HG03354 (cell line): ENCODE measurements at regions not wholly inside any gene's neighbourhood (a gene's known extent, or its start where the extent isn't known, plus 50 kb on each side); places are given as distances from the start of the nearest gene placed in this dataset.

Source experiments
- ATAC-seq: cut with Tn5 transposase; IDR thresholded peaks from one replicate; pipeline ENCODE4 v1.9.1; 2021; ENCODE audit warnings: mild to moderate bottlenecking; ENCODE audit not compliant: unreplicated experiment, poor library complexity, severe bottlenecking

DNA sequence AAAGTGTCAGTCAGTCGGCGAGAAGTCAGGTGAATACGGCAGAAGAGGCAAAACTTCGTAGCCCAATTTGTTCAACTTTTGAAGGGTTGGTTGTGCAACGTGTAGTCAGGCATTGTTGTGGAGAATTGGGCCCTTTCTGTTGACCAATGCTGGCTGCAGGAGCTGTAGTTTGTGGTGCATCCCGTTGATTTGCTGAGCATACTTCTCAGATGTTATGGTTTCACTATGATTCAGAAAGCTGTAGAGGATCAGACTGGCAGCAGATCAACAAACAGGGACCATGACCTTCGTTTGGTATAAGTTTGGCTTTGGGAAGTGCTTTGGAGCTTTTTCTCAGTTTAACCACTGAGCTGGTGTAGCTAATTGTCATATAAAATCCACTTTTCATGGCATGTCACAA is 190.2 kb upstream of the ADAMTS5 start:
- no peak for ATAC-seq

DNA sequence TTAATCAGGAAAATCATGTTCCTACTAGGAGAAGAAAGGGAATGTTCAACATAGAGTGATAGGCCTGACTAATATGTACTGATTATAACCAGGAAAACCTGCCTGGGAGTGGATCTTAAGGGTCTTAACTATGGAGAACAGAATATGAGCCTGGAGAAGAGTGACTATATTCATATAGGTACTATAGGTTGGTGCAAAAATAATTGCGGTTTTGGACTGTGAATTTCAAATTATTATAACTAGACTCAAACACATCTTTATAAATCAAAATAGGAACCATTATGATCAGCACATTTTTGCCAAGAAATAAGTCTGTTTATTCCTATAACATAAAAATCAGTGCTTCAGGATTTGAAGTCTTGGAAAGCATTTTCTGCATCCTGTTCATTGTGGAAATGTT is 189.8 kb upstream of the ADAMTS5 start:
- no peak for ATAC-seq

DNA sequence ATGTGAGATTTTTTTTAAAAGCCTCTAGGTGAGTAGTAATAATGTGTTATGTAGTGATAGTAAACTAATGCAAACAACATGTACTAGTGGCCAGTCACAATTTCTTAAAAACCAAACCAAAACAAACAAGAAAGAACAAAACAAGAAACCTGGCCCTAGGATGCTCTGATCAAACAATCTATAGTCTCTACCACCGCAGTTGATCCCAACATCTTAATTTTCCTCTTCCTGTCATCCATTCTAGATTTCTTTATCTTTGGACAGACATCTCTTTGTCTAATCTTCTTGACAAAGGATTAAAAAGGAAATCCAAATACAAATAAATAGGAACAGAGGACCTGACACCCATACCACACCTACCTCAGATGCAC is 188.2 kb upstream of the ADAMTS5 start:
- no peak for ATAC-seq

DNA sequence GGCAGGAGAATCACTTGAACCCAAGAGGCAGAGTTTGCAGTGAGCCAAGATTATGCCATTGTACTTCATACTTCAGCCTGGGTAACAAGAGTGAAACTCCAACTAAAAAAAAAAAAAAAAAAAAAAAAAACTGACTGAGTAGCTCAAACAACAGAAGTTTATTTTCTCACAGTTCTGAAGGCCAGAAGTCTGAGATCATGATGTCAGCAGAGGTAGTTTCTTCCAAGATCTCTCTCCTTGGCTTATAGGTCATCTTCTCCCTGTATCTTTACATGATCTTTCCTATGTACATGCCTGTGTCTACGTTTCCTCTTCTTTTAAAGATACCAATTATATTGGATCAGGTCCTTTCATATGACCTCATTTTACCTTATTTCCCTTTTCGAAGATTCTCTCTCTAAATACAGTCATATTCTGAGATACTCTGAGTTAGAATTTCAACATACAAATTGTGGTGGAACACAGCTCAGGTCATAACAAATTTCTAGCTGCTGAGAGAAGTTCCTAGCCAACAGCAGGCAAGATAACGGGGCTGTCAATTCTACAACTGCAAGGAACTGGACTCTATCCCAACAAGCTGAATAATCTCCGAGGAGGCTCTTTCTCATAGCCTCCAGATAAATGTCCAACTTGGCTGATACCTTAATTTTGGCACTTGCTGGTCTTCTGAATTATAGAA is 187.7 kb upstream of the ADAMTS5 start:
- ATAC-seq: no peak

DNA sequence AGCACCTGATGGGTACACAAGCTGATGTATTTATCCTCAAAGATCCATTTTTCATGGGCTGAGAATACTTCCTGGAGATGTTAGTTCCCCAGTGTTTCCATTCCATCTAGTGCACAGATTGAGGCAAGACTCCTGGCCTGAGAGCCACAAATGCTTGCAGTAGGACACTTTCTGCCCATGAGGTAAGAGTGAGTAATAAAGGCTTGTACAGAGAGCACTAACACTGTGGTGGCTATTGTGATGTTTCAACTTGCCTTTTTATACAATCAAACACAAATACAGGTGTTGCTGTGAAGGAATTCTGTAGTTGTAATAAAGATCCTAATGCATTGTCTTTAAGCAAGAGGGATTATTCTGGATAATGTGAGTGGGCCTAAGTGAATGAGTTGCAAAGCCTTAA is 186.1 kb upstream of the ADAMTS5 start:
- ATAC-seq: no peak

DNA sequence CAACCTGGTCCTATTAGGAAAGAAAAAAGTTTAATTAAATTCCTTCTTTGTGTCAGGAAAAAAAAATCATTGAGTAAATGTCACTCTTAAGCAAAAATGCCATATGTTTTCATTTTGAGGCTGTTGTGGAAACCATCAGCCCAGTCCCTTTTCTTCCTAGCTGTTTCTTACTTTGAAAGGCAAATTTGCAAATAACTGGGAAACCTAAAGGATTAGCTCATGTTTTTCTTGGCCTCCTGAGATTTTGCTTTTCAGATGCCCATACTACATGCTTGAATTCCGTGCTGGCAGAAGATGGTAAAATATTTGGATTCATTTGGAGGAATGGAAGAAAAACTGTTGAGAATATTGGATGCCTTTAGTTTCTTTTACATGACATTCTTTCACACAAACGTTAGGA is 182.1 kb upstream of the ADAMTS5 start:
- no peak for ATAC-seq

DNA sequence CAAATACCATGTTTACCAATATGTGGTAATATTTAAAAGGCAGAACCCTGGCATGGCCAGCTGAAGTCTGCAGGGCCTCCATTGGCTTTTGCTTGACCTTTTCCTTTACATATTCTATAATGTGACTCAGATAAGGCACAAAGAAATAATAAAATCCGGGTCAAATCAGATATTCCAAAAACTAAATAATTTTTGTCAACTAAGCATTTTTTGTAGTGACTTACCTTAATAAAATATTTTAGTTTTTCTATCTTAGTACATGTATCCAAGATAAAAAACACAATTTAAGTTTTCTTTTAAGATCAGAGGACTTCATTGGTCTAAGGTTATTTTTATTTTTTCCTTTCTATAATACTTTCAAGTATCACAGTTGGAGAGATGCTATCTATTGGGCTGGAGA is 179.4 kb upstream of the ADAMTS5 start:
- no peak for ATAC-seq

DNA sequence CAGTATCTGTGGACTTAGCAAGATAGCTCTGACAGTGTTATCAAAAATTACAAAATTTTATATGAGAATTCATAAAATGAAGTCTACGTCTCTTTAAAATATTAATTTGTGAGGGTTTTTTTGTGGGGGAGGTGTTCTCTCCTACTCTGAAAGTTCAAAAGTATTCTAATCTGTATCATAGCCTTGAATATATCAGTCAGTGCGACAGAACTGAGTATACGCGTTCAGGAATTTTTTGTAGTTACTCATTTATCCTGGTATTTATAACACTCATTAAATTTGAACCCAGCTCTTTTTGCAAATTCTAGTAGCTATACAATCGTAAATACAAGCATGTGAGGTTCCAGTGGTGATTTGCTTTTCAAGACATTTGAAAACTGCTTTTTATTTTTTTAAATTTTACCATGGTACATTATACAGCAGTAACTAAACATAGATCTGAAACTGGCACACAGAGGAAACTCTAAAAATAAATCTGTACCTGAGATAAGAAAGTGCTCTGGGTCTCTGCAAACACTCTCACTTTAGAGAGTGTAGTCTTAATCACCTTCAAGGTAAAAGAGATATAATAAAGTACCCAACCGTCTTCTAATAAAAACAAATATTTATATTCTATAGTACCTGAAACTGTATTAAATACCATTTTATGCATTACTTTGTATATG is 178.4 kb upstream of the ADAMTS5 start:
- ATAC-seq: no peak

DNA sequence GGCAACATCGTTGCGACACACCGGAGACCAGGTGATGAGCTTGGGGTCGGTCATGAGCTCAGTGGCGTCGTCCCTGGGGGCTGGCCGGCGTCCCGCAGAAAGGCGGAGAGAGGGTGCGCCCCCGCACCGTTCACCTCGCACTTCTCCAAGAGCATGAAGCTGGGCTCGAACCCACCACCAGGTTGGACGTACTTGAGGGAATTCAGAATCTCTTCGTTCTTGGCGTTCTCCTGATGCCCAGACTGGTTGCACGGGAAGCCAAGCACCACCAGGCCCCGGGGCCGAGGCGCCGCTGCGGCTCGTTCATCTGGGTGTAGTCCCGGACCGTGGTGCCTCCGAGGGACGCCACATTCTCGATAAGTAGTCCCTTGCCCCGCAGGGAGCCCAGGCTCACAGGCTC is 176.6 kb upstream of the ADAMTS5 start:
- ATAC-seq: no peak

DNA sequence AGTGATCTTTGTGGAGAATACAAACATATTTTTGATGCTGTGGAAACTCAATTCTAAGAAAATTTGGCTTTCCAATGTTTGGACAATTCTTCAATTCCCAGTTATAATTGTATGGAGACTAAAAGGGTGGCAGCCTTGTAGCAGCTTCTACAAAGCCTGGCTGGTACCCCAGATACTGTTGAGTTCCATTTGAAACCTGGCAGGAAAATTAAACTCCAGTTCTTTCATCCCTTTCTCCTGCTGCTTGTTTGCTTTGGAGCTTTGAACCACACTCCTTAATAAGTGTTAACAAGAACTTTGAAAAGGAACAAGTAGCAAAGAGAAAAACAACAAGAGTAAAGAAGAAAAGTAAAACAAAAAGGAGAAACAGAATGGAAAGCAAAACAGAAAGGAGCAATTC is 172.6 kb upstream of the ADAMTS5 start:
- ATAC-seq: no peak

DNA sequence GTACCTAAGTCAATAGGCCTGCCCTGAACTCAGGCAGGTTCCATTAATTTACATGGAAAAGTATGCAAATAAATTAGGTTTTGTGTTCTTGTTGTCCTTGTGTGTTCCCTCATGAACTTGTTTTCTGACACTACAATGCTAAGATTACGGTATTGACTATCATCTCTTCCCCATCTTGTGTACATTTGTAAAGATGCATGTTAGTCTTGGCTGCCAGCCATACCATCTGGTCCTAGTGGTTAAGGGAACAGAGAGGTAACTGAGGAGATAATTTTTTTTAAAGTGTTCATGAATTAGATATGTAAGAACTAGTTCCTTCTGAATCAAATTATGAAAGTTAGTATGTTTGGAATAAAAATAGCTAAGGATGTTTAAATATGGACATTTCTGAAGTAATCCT is 167.6 kb upstream of the ADAMTS5 start:
- ATAC-seq: no peak

DNA sequence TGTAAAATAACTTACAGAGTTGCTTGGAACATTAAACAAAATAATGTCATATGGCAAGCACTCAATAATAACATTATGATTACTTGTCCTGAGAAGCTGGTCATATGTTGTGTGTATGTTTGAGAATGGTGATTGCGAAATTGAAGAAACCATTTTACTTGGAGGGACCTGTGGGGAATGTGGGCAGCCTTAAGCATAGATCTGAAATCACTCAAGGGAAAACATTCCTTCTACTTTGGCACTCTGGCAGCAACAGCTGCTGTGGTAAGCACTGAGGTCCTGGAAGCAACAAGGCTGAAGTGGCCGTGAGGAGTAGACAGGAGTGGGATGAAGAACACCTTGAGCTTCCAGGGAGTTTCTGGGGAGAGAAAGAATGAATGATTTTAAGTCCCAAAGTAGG is 165.4 kb upstream of the ADAMTS5 start:
- no peak for ATAC-seq

DNA sequence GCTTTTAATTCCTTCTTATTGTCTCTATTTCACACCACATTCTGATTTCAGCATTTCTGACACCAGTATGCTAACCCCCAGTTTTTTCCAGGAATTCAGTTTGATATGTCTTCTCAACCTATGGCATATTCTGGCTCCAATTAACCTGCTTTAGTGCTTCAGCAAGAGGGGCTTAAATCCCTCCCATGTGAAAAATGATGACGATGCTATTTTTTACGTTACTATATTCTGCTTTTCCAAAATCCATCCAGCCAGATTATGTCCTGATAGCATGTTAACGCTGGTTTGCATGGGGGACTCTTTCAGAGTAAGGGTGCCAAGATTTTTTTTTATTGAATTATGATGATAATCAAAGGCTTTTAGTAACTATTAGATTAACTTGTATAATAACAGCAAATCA is 163.3 kb upstream of the ADAMTS5 start:
- ATAC-seq: no peak

DNA sequence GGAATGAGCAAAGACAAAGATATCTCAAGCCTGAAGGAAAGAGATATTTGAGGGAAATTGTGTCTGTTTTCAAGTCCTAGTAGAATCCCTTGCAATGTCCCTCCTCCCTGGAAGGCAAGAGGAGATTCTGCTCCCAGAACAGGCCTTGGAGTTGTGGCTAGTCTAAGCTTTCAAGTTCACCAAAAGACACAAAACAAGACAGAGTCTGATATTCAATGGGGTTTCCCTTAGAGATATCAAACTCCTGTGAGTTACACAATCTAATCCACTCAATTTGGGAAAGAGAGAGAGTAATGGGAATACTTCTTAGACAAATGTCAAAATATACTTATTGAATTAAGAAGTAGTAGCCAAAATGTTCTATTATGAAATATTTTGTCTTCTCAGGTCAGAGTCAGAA is 162.8 kb upstream of the ADAMTS5 start:
- no peak for ATAC-seq

DNA sequence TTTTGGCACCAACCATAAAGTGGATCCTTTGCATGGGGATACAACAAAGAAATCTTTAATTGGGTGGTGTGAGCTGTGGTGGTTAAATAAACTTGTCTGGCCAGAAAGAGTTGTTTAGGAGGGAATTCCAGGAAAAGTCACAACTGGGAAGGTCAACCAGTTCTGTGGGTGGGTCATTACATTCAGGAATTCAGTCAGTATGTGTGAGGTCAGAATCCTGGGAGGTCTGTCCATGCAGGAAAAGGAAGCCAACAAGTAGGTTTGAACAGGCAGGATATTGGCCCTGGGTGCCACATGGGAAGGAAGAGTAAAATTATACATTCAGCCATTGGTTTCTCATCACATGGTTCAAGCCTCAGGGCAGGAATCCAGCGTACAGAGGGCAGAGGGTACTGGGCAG is 162.3 kb upstream of the ADAMTS5 start:
- ATAC-seq: no peak

DNA sequence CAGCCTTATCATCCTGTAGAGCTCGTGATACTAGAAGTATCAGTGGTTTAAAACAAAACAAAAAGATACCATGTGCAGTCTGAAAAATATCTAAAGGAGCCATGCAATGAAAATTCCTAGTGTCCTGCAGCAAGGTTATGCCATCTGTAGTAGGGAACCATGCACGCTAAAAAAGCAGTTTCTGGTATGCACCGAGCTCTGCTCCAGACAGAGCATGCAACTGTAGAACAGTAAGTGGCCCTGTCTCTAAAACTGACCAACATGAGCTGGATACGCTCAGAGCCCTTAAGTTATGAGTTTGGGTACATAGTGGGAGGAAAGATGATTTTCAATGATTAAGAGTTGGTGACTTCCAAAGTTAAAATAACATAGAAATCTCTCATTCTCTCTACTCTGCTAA is 159.3 kb upstream of the ADAMTS5 start:
- no peak for ATAC-seq

DNA sequence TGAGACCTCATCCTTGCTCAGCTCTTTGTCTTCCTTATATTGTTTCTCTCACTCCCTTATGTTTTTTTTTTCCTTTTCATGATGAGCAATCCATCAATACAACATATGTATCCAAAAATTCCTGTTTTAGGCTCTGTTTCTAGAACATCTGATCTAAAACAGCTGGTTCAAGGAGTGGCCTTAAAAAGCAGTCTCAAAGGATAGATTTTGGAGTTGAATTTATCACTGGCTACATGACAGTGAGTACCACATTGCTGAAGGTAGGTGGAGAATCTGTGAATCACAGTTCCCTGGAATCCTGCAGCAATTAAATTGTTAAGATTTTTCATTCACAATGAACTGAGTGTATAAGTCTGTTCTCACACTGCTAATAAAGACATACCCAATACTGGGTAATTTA is 155.8 kb upstream of the ADAMTS5 start:
- ATAC-seq: no peak

DNA sequence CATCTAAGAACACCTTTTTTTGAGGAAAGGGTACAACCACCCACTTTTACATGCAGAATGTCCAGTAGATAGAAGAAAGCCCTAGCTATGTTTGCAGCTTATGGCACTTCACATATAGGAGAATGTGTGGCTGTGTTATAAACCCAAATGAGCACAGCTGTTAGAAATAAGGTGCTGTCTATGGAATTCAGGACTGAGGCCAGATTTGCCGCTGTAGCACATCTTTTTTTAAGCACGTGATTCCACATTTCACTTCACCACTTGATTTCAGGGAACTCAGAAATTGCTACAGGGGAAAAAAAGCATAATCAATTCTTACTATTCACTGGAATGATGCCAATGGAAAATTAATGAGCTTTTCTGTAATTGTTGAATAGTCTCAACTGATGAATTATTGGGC is 147.2 kb upstream of the ADAMTS5 start:
- ATAC-seq: no peak

DNA sequence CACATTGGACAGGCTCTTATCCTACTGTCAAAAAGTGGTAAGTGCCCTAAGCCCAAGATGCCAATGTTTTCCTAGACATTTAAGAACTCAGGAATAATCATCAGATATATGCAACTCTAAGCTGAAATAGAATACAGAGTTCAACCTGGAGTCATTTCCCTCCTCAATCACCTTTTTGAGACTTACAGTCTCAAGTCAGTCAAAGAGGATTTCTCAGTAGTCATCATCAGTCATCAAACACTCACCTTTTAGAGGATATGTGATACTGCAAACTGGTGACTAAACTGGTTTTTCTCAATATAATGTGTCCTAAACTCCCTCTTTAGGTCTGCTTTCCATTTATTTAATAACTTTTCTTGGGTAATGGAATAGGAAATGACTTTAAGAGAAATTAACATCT is 145.3 kb upstream of the ADAMTS5 start:
- ATAC-seq: no peak

DNA sequence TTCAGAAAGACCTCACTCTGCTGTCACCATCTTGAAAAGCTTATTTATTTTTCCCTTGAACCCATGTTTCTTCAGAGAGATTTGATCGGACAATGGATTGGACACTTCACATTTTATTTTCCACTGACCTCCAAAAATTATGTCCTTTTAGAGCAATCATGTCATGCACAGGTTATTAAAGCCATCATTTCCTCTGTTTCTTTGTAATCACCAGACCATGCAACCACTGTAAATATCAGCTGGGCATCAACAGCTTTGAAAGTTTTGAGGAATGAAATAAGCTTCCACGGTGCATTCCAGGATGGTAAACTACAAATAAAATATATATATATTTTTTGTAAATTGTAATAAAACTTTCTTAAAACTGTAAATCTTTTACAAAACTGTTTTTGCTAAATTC is 144.1 kb upstream of the ADAMTS5 start:
- no peak for ATAC-seq

DNA sequence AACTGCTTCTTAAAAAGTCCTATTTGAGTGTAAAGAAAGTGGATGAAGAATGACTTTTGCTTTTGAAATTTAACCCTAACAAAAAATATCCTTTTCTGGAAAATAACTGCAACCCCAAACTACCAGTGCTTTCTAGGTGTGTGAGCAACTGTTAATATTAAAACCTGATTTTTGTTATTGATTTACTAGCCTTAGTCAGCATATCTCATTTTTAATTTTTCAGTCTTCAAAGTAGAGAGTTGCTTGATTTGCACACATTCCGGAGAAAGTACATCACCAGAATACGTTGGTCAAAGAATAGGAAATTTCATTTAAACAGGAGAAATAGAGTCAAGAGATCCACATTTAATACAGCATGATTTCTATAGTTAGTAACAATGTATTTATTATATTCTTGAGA is 141.8 kb upstream of the ADAMTS5 start:
- ATAC-seq: no peak

DNA sequence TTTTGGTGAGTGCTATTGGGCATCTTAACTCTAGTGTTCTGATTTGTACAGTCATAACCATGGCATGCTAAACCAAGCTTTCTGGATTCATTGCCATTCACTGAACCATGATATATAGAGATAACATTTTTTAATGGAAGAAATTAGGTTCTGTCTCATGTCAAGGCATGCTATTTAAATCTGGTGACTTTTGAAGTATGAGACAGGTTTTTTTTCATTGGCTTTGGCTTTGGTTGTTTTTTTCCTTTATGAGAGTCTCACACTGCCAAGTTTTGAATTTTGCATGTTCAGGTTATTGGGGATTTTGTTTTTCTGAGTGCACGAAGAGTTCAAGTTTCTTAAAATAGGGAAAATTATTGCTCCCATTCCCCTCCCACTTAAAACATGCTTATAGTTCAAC is 141.3 kb upstream of the ADAMTS5 start:
- ATAC-seq: no peak
